ENCODE measurements at regions not wholly inside any gene's neighbourhood (a gene's known extent, or its start where the extent isn't known, plus 50 kb on each side); places are given as distances from the start of the nearest gene placed in this dataset.

GRCh38 chr1:36667256-36667655, 184.5 kb upstream of the CSF3R start:
- H3K4me3 ChIP-seq (ENCODE audit: low read length) = no peak overlapping the region
- peaks cover 86% of the 10 kb centered on the region for H3K27me3 ChIP-seq (ENCODE audit: control insufficient read depth, insufficient read depth, low read length, poor library complexity, severe bottlenecking)
- peaks cover 14% of the 10 kb centered on the region for H3K4me1 Mint-ChIP-seq
- H3K4me3 Mint-ChIP-seq = no peak overlapping the region
- H3K27ac Mint-ChIP-seq = no peak overlapping the region
- H3K36me3 Mint-ChIP-seq (ENCODE audit: low read depth) = no peaks in the 10 kb centered on the region
- H3K27me3 Mint-ChIP-seq (ENCODE audit: insufficient read depth) = peaks cover 71% of the 10 kb centered on the region
- DNase-seq = no peak
- H3K9ac ChIP-seq (ENCODE audit: extremely low read depth, low read length, poor library complexity, severe bottlenecking) = no peak overlapping the region
- H3K9me3 ChIP-seq (ENCODE audit: control insufficient read depth, low read length) = no peaks in the 10 kb centered on the region
- no peak overlapping the region for H3K27ac ChIP-seq (ENCODE audit: low read depth, low read length)
- H3K9me3 Mint-ChIP-seq = no peaks in the 10 kb centered on the region
- H3K4me1 ChIP-seq (ENCODE audit: control insufficient read depth, insufficient read depth, low read length) = peaks cover 2% of the 10 kb centered on the region
- 79 to 90% methylated on average over 3 of the region's 3 CpGs for WGBS, 2 experiments (ENCODE audit: insufficient coverage in 1 of 2, insufficient read length in 1 of 2)
- TF ChIP-seq, protein P1, sequence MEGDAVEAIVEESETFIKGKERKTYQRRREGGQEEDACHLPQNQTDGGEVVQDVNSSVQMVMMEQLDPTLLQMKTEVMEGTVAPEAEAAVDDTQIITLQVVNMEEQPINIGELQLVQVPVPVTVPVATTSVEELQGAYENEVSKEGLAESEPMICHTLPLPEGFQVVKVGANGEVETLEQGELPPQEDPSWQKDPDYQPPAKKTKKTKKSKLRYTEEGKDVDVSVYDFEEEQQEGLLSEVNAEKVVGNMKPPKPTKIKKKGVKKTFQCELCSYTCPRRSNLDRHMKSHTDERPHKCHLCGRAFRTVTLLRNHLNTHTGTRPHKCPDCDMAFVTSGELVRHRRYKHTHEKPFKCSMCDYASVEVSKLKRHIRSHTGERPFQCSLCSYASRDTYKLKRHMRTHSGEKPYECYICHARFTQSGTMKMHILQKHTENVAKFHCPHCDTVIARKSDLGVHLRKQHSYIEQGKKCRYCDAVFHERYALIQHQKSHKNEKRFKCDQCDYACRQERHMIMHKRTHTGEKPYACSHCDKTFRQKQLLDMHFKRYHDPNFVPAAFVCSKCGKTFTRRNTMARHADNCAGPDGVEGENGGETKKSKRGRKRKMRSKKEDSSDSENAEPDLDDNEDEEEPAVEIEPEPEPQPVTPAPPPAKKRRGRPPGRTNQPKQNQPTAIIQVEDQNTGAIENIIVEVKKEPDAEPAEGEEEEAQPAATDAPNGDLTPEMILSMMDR (conservative IDR thresholded peaks at IDR 0.05) = no peak
- no peaks in the 10 kb centered on the region for H3K36me3 ChIP-seq (ENCODE audit: control insufficient read depth, insufficient read depth, low read length)

GRCh38 chr1:36665478-36666080, 182.9 kb upstream of the CSF3R start:
- no peak overlapping the region for H3K9ac ChIP-seq (ENCODE audit: extremely low read depth, low read length, poor library complexity, severe bottlenecking)
- H3K27ac ChIP-seq (ENCODE audit: low read depth, low read length) = no peak overlapping the region
- peaks cover 80% of the 10 kb centered on the region for H3K27me3 Mint-ChIP-seq (ENCODE audit: insufficient read depth)
- H3K4me1 Mint-ChIP-seq = peaks cover 16% of the 10 kb centered on the region
- no peaks in the 10 kb centered on the region for H3K9me3 Mint-ChIP-seq
- TF ChIP-seq, protein P1 (conservative IDR thresholded peaks at IDR 0.05) = no peak
- H3K4me3 ChIP-seq (ENCODE audit: low read length) = no peak overlapping the region
- DNase-seq = no peak
- no peak overlapping the region for H3K4me3 Mint-ChIP-seq
- H3K27ac Mint-ChIP-seq = no peak overlapping the region
- H3K36me3 Mint-ChIP-seq (ENCODE audit: low read depth) = no peaks in the 10 kb centered on the region
- H3K4me1 ChIP-seq (ENCODE audit: control insufficient read depth, insufficient read depth, low read length) = peaks cover 2% of the 10 kb centered on the region
- no peaks in the 10 kb centered on the region for H3K9me3 ChIP-seq (ENCODE audit: control insufficient read depth, low read length)
- WGBS, 2 experiments (ENCODE audit: insufficient coverage in 1 of 2, insufficient read length in 1 of 2) = 92 to 95% methylated on average over 8 to 9 of the region's 9 CpGs
- peaks cover 74% of the 10 kb centered on the region for H3K27me3 ChIP-seq (ENCODE audit: control insufficient read depth, insufficient read depth, low read length, poor library complexity, severe bottlenecking)
- H3K36me3 ChIP-seq (ENCODE audit: control insufficient read depth, insufficient read depth, low read length) = no peaks in the 10 kb centered on the region

DNA sequence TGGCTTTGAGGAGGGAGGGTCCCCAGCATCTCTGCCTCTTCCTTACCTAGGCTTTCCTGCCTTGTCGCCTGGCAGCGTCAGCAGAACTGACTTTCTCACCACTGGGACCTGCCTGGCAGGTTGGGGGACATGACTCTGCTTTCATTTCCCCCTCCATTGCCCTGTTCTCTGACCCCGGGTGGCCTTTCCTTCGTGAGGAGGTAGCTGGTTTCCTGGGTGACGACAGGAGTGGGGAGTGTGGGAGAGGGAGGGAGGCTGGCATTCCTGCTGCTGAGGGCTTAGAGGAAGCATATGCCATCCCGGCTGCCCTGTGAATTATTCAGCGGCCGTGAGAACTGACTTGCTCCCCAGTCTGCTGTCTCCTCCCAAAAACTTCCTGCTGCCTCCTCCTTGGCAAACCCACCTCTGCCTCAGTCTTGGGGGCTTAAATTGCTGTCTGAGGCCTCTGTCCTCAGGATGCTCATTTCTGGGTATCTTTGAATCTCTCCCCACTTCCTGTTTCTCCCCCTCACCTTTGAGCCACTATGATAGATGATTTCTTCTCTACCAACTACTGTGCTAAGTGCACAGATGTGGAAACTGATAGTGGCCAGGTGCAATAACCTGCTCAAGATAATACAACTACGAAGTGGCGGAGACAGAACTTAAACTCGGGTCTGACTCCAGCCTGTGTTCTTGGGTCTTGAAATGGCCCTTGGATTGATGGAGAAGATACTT, 182.0 kb upstream of the CSF3R start:
- no peak overlapping the region for H3K9ac ChIP-seq (ENCODE audit: extremely low read depth, low read length, poor library complexity, severe bottlenecking)
- H3K36me3 ChIP-seq (ENCODE audit: control insufficient read depth, insufficient read depth, low read length) = no peaks in the 10 kb centered on the region
- TF ChIP-seq, protein P1 (conservative IDR thresholded peaks at IDR 0.05) = no peak
- peaks cover 74% of the 10 kb centered on the region for H3K27me3 ChIP-seq (ENCODE audit: control insufficient read depth, insufficient read depth, low read length, poor library complexity, severe bottlenecking)
- H3K9me3 ChIP-seq (ENCODE audit: control insufficient read depth, low read length) = no peaks in the 10 kb centered on the region
- no peak overlapping the region for H3K4me3 Mint-ChIP-seq
- H3K9me3 Mint-ChIP-seq = no peaks in the 10 kb centered on the region
- WGBS, 2 experiments (ENCODE audit: insufficient coverage in 1 of 2, insufficient read length in 1 of 2) = 85 to 88% methylated on average over 5 to 11 of the region's 11 CpGs
- no peak overlapping the region for H3K4me3 ChIP-seq (ENCODE audit: low read length)
- peaks cover 2% of the 10 kb centered on the region for H3K4me1 ChIP-seq (ENCODE audit: control insufficient read depth, insufficient read depth, low read length)
- H3K36me3 Mint-ChIP-seq (ENCODE audit: low read depth) = no peaks in the 10 kb centered on the region
- no peak overlapping the region for H3K27ac ChIP-seq (ENCODE audit: low read depth, low read length)
- H3K27me3 Mint-ChIP-seq (ENCODE audit: insufficient read depth) = peaks cover 79% of the 10 kb centered on the region
- DNase-seq = no peak
- H3K4me1 Mint-ChIP-seq = peaks cover 16% of the 10 kb centered on the region
- H3K27ac Mint-ChIP-seq = no peak overlapping the region

Data from endodermal cell (in vitro differentiated cells).